Dedifferentiated amniotic fluid mesenchymal stem cell (primary cell): ENCODE measurements at regions not wholly inside any gene's neighbourhood (a gene's known extent, or its start where the extent isn't known, plus 50 kb on each side); places are given as distances from the start of the nearest gene placed in this dataset.
"Not testable (repeated sequence)": the region's sequence is repeated elsewhere in the genome, so short reads cannot be mapped to it uniquely, and the experiment has no call there.

ENCODE experiments used
- DNase-seq: peaks from one replicate; pipeline ENCODE4 v3.0.0-alpha.2; 2016; ENCODE audit errors: extremely low spot score

DNA sequence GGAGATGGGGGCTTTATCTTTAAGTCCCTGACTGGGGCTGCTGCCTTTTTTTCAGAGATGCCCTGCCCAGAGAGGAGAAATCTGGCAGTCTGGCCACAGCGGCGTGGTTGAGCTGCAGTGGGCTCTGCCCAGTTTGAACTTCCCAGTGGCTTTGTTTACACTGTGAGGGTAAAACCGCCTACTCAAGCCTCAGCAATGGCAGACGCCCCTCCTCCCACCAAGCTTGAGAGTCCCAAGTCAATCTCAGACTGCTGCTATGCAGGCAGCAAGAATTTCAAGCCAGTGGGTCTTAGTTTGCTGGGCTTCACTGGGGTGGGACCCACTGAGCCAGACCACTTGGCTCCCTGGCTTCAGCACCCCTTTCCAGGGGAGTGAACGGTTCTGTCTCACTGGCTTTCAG, 76.4 kb upstream of the DNAJC1 start:
- DNase-seq: not testable (repeated sequence)

DNA sequence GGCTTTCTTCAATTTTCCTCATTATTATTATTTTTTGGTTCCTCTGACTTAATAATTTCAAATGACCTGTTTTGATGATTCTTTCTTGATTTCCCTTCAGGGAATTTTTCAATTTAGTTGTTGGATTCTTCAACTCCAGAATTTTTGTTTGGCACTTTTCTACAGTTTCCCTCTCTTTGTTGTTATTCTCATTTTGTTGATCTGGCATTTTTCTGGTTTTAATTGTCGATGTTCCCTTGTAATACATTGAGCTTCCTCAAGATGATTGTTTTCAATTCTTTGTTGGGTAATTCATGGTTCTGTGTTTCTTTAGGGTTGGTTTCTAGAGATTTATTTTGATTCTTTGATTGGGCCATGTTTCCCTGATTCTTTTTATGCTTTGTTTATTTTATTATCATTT, 67.8 kb upstream of the DNAJC1 start:
- no peak for DNase-seq

DNA sequence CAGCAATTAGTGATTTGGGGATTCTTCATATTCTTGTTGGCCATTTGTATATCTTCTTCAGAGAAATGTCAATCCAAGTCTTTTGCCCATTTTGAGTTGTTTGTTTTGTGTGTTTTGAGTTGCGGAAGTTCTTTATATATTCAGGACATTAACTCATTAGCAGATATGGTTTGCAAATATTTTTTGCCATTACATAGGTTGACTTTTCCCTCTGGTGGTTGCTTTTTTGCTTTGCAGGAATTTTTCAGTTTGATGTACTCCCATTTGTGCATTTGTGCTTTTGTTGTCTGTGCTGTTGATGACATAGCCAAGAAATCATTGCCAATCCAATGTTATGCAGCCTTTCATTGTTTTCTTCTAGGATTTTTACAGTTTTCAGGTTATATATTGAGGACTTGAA, 63.6 kb upstream of the DNAJC1 start:
- DNase-seq: no peak

DNA sequence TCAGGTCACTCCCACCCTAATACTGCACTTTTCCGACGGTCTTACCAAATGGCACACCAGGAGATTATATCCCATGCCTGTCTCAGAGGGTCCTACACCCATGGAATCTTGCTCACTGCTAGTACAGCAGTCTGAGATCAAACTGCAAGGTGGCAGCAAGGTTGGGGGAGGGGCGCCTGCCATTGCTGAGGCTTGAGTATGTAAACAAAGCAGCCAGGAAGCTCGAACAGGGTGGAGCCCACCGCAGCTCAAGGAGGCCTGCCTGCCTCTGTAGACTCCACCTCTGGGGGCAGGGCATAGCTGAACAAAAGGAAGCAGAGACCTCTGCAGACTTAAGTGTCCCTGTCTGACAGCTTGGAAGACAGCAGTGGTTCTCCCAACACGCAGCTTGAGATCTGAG, 57.5 kb upstream of the DNAJC1 start:
- not testable (repeated sequence) for DNase-seq

DNA sequence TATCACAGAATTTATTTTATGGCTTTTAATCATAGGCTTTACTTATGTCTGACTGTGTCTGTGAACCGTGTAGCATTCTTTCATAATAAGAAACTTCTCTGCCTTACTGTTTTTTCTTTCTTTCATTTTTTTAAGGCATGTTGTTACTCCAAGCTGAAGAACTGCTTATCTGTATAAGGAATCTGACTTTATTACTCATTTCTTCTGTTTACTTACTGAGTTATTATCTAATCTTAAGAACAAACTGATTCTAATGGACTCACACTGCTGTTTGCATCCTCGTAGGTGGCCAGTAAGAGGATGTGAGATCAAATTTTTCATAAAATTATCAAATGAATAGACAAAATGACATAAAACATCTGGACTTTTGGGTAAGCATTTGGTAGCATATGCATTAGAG, 54.7 kb upstream of the DNAJC1 start:
- no peak for DNase-seq

DNA sequence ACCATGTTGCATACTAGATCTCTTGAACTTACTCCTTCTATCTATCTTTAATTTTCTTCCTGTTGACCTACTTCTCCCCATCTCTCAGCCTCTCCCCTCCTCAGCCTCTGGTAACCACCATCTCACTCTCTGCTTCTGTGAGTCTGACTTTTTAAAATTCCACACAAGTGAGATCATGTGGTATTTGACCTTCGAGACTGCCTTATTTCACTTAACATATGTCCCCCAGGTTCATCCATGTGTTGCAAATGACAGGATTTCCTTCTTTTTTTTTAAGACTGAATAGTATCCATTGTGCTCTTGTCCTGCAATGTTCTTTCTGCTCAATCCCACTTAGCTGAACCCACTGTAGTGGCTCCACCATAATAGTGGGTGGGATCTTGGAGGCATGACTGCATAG, 51.4 kb upstream of the DNAJC1 start:
- DNase-seq: no peak
